Adrenal gland (tissue), 5 donors: ENCODE measurements at regions not wholly inside any gene's neighbourhood (a gene's known extent, or its start where the extent isn't known, plus 50 kb on each side); places are given as distances from the start of the nearest gene placed in this dataset.

Source experiments
- CTCF ChIP-seq, 6 experiments: fragments of 450-650 bp in 4 of 6; fragments of 200-600 bp in 2 of 6; sonication (generic) in 1 of 6; IDR thresholded peaks; 1 replicate in 5 of 6; 2 replicates in 1 of 6; pipeline versions ENCODE4 v1.5.1 to v1.8.0; 2016 to 2021; ENCODE audit warnings: antibody characterized with exemption in 6 of 6, mild to moderate bottlenecking in 2 of 6, moderate library complexity in 1 of 6
- POLR2A ChIP-seq, 2 donors: fragments of 450-650 bp; IDR thresholded peaks; one replicate each; pipeline ENCODE4 v1.6.1; 2017; ENCODE audit warnings: antibody characterized with exemption in 2 of 2, mild to moderate bottlenecking in 2 of 2, moderate library complexity in 1 of 2
- donor health status: DM: no; HTN: no; CAD: no.

GRCh38 chr6:12230523-12230922 lies 59.6 kb upstream of the EDN1 start:
- no peak for TF ChIP-seq CTCF (IDR thresholded peaks at IDR 0.05)
- TF ChIP-seq POLR2A (IDR thresholded peaks at IDR 0.05): no peak
